ENCODE measurements at regions not wholly inside any gene's neighbourhood (a gene's known extent, or its start where the extent isn't known, plus 50 kb on each side); places are given as distances from the start of the nearest gene placed in this dataset.
"Not testable (repeated sequence)": the region's sequence is repeated elsewhere in the genome, so short reads cannot be mapped to it uniquely, and the experiment has no call there.

DNA sequence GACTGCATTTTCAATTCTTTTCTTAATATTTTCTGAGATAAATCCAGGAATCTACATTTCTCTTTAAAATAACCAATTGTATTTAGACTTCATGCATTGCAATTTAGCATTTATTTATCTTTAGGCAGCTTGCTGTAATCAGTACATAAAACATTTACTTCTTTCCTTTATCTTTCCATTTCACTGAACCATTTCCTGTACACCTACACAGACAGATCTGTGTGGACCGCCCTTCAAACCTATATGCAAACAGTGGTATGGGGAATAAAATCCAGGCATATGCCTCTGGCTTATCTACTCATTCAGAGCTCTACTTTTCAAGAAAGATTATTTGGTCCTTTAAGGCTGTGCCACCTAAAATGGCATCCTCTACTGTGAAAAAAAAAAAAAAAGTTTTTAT is 640.0 kb downstream of the MAT2B start:
- H3K9me3 ChIP-seq: no peaks in the 10 kb centered on the region
- 40 to 43% methylated on average over 1 of the region's 1 CpG for WGBS, 2 donors (ENCODE audit: low coverage in 1 of 2)
- no peaks in the 10 kb centered on the region for H3K36me3 ChIP-seq

DNA sequence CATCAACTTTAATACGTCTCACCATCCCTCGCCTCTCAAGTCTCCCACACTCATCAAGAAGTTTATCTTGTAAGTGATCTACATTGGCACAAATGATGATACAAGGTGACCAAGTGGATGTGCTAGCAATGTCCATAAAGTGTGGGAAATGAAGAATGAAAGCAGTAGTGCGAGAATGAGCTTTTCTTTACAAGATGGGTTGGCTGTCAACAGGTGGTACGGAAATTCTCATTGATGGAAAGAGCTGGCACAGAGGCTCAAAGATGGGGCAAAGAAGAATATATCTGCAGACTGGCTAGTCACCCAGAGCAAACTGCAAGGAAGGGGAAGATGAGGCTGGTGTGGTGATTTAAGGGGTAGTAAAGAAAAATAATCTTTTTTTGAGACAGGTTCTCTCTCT is 640.8 kb downstream of the MAT2B start:
- no peak for DNase-seq
- no peak overlapping the region for H3K27ac ChIP-seq
- no peak overlapping the region for H3K4me3 ChIP-seq
- in situ Hi-C loops (cut with MboI; ENCODE audit: low pct_ligation_motif_present in 1 of 4, low pct_unique_long_range_greater_than_20kb in 1 of 4, low sequenced_read_pairs in 3 of 4): no loop called here
- TF ChIP-seq POLR2A (IDR thresholded peaks at IDR 0.05) (no peak), POLR2AphosphoS5 (IDR thresholded peaks at IDR 0.05) (no peak), EP300 (IDR thresholded peaks at IDR 0.05; ENCODE audit: low read depth) (no peak)
- TF ChIP-seq, protein P1, sequence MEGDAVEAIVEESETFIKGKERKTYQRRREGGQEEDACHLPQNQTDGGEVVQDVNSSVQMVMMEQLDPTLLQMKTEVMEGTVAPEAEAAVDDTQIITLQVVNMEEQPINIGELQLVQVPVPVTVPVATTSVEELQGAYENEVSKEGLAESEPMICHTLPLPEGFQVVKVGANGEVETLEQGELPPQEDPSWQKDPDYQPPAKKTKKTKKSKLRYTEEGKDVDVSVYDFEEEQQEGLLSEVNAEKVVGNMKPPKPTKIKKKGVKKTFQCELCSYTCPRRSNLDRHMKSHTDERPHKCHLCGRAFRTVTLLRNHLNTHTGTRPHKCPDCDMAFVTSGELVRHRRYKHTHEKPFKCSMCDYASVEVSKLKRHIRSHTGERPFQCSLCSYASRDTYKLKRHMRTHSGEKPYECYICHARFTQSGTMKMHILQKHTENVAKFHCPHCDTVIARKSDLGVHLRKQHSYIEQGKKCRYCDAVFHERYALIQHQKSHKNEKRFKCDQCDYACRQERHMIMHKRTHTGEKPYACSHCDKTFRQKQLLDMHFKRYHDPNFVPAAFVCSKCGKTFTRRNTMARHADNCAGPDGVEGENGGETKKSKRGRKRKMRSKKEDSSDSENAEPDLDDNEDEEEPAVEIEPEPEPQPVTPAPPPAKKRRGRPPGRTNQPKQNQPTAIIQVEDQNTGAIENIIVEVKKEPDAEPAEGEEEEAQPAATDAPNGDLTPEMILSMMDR (IDR thresholded peaks at IDR 0.05): no peak
- no peaks in the 10 kb centered on the region for H3K9me3 ChIP-seq
- H3K36me3 ChIP-seq: no peaks in the 10 kb centered on the region
- intact Hi-C loops (cut with DNase I; ENCODE audit: low total_unique reads): no loop called here
- H3K27me3 ChIP-seq: no peaks in the 10 kb centered on the region
- H3K4me1 ChIP-seq: no peaks in the 10 kb centered on the region
- WGBS, 2 donors (ENCODE audit: low coverage in 1 of 2): 81 to 83% methylated on average over 4 of the region's 4 CpGs

More for the DNA sequence above, 640.0 kb downstream of the MAT2B start:
- Histone ChIP-seq H3K27ac (no peak overlapping the region), H3K4me3 (no peak overlapping the region), H3K4me1 (no peaks in the 10 kb centered on the region), H3K27me3 (no peaks in the 10 kb centered on the region)
- in situ Hi-C loops (cut with MboI; ENCODE audit: low pct_ligation_motif_present in 1 of 4, low pct_unique_long_range_greater_than_20kb in 1 of 4, low sequenced_read_pairs in 3 of 4): no loop called here
- intact Hi-C loops (cut with DNase I; ENCODE audit: low total_unique reads): no loop called here
- TF ChIP-seq EP300 (IDR thresholded peaks at IDR 0.05; ENCODE audit: low read depth) (no peak), POLR2A (IDR thresholded peaks at IDR 0.05) (no peak), POLR2AphosphoS5 (IDR thresholded peaks at IDR 0.05) (no peak)
- TF ChIP-seq, protein P1 (IDR thresholded peaks at IDR 0.05): no peak
- DNase-seq: no peak

DNA sequence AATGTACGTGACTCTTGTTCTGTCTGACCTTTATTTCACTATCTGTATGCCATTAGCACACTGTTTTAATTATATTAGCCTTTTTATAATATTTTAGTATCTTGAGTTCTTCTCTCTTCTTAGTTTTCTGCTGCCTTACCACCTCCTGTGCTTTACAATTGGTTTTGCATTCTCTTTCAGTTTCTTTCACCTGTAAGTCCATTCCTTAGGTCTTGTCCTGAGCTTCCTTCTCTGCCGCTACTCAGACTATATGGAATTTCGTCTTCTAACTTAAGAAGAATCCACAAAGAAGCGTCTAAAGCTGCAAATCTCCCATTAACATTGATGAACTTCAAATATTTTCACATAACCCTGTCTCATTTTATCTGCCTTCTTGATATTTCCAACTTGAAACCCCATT is 642.9 kb downstream of the MAT2B start:
- Histone ChIP-seq H3K27ac (no peak overlapping the region), H3K4me3 (no peak overlapping the region), H3K9me3 (no peaks in the 10 kb centered on the region), H3K36me3 (no peaks in the 10 kb centered on the region), H3K27me3 (no peaks in the 10 kb centered on the region), H3K4me1 (no peaks in the 10 kb centered on the region)
- WGBS, 2 donors (ENCODE audit: low coverage in 1 of 2): 68 to 76% methylated on average over 4 of the region's 4 CpGs
- intact Hi-C loops (cut with DNase I; ENCODE audit: low total_unique reads) (no loop called here), in situ Hi-C loops (cut with MboI; ENCODE audit: low pct_ligation_motif_present in 1 of 4, low pct_unique_long_range_greater_than_20kb in 1 of 4, low sequenced_read_pairs in 3 of 4) (no loop called here)
- DNase-seq: no peak
- TF ChIP-seq POLR2A (IDR thresholded peaks at IDR 0.05) (no peak), POLR2AphosphoS5 (IDR thresholded peaks at IDR 0.05) (no peak), EP300 (IDR thresholded peaks at IDR 0.05; ENCODE audit: low read depth) (no peak)
- TF ChIP-seq, protein P1 (IDR thresholded peaks at IDR 0.05): no peak

DNA sequence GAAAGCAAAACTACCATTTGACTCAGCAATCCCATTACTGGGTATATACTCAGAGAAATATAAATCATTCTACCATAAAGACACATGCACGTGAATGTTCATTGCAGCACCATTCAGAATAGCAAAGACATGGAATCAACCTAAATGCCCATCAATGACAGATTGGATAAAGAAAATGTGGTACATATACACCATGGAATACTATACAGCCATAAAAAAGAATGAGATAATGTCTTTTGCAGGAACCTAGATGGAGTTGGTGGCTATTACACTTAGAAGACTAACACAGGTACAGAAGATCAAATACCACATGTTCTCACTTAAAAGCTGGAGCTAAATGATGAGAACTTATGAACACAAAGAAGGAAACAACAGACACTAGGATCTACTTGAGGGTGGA is 647.1 kb downstream of the MAT2B start:
- H3K4me3 ChIP-seq; H3K27ac ChIP-seq; H3K4me1 ChIP-seq; DNase-seq; intact Hi-C loops (cut with DNase I; ENCODE audit: low total_unique reads); in situ Hi-C loops (cut with MboI; ENCODE audit: low pct_ligation_motif_present in 1 of 4, low pct_unique_long_range_greater_than_20kb in 1 of 4, low sequenced_read_pairs in 3 of 4); H3K36me3 ChIP-seq; H3K9me3 ChIP-seq; H3K27me3 ChIP-seq: not testable (repeated sequence)
- WGBS, 2 donors (ENCODE audit: low coverage in 1 of 2): 82 to 95% methylated on average over 1 of the region's 1 CpG

DNA sequence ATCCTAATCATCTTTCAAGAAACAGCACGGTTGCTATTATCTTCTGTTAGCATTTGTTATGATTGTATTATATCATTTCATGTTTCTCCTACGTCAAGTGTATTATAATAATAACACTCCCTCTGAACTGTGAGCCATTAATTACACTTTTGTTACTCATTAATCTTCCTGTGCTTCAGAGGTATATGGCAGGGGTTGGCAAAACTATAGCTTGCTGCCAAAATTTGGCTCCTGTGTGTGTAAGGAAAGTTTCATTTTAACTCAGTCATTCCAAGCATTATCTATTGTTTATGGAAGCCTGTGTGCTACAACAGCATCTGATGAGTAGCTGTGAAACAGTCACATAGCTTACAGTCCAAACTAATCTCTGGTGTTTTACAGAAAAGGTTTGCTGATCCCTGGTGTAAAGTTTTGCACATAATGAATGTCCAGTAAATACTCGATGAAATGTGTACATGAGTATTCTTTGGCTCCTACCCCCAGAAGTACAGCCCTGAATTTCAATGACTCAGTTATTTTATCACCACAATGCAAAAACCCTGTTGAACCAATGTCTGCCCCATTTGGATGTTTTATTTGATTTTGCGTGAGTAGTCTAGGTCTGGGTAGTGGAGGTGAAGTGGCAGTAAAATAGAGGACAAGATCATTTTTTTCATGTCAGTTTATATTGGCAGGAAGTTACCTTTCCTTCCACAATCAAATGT is 648.2 kb downstream of the MAT2B start:
- DNase-seq: no peak
- intact Hi-C loops (cut with DNase I; ENCODE audit: low total_unique reads): no loop called here

More for the DNA sequence above, 648.2 kb downstream of the MAT2B start:
- Histone ChIP-seq H3K4me1 (no peaks in the 10 kb centered on the region), H3K36me3 (no peaks in the 10 kb centered on the region), H3K27me3 (no peaks in the 10 kb centered on the region), H3K4me3 (no peak overlapping the region), H3K27ac (no peak overlapping the region), H3K9me3 (no peaks in the 10 kb centered on the region)
- 28 to 29% methylated on average over 4 of the region's 4 CpGs for WGBS, 2 donors (ENCODE audit: low coverage in 1 of 2)
- in situ Hi-C loops (cut with MboI; ENCODE audit: low pct_ligation_motif_present in 1 of 4, low pct_unique_long_range_greater_than_20kb in 1 of 4, low sequenced_read_pairs in 3 of 4): no loop called here
- TF ChIP-seq, protein P1 (IDR thresholded peaks at IDR 0.05): no peak
- no peak for TF ChIP-seq POLR2A (IDR thresholded peaks at IDR 0.05)
- TF ChIP-seq POLR2AphosphoS5 (IDR thresholded peaks at IDR 0.05): no peak
- no peak for TF ChIP-seq EP300 (IDR thresholded peaks at IDR 0.05; ENCODE audit: low read depth)

Data from transverse colon (tissue), 4 donors.